ENCODE measurements at regions not wholly inside any gene's neighbourhood (a gene's known extent, or its start where the extent isn't known, plus 50 kb on each side); places are given as distances from the start of the nearest gene placed in this dataset.

GRCh38 chrX:23559975-23560374 lies 107.3 kb upstream of the PRDX4 start:
- H3K27ac ChIP-seq: no peak overlapping the region
- H3K36me3 ChIP-seq: no peaks in the 10 kb centered on the region
- no peaks in the 10 kb centered on the region for H3K9me3 ChIP-seq
- no peak overlapping the region for H3K4me3 ChIP-seq
- H3K27me3 ChIP-seq: no peaks in the 10 kb centered on the region
- intact Hi-C loops (cut with DNase I): no loop called here
- no peak for TF ChIP-seq CTCF (IDR thresholded peaks at IDR 0.05)
- H3K9ac ChIP-seq (ENCODE audit: low read depth in 2 of 2, low read length in 2 of 2): no peak overlapping the region
- DNase-seq: no peak
- H3K4me1 ChIP-seq: no peaks in the 10 kb centered on the region

GRCh38 chrX:23570674-23571343 lies 96.5 kb upstream of the PRDX4 start:
- H3K9me3 ChIP-seq: no peaks in the 10 kb centered on the region
- H3K27ac ChIP-seq: no peak overlapping the region

GRCh38 chrX:23575281-23575680 lies 92.0 kb upstream of the PRDX4 start:
- H3K4me3 ChIP-seq: no peak overlapping the region
- H3K27me3 ChIP-seq: no peaks in the 10 kb centered on the region
- TF ChIP-seq CTCF (IDR thresholded peaks at IDR 0.05): no peak
- H3K27ac ChIP-seq: no peak overlapping the region
- DNase-seq: no peak
- H3K9me3 ChIP-seq: no peaks in the 10 kb centered on the region
- H3K4me1 ChIP-seq: no peaks in the 10 kb centered on the region
- no peaks in the 10 kb centered on the region for H3K36me3 ChIP-seq
- intact Hi-C loops (cut with DNase I): no loop called here
- H3K9ac ChIP-seq (ENCODE audit: low read depth in 2 of 2, low read length in 2 of 2): no peak overlapping the region

More at GRCh38 chrX:23570674-23571343, 96.5 kb upstream of the PRDX4 start:
- intact Hi-C loops (cut with DNase I): no loop called here
- Histone ChIP-seq H3K9ac (ENCODE audit: low read depth in 2 of 2, low read length in 2 of 2) (no peak overlapping the region), H3K36me3 (no peaks in the 10 kb centered on the region), H3K27me3 (no peaks in the 10 kb centered on the region), H3K4me1 (no peaks in the 10 kb centered on the region), H3K4me3 (no peak overlapping the region)
- no peak for DNase-seq
- TF ChIP-seq CTCF (IDR thresholded peaks at IDR 0.05): no peak

- Histone ChIP-seq H3K9me3 (no peaks in the 10 kb centered on the region), H3K36me3 (no peaks in the 10 kb centered on the region), H3K9ac (ENCODE audit: low read depth in 2 of 2, low read length in 2 of 2) (no peak overlapping the region), H3K4me3 (no peak overlapping the region), H3K4me1 (no peaks in the 10 kb centered on the region), H3K27ac (no peak overlapping the region), H3K27me3 (no peaks in the 10 kb centered on the region)
- no peak for DNase-seq
- TF ChIP-seq CTCF (IDR thresholded peaks at IDR 0.05): no peak
- intact Hi-C loops (cut with DNase I): no loop called here
These were observed 89.2 kb upstream of the PRDX4 start for GRCh38 chrX:23578079-23578478.

- no peak overlapping the region for H3K27ac ChIP-seq
- no peaks in the 10 kb centered on the region for H3K36me3 ChIP-seq
- no peak overlapping the region for H3K4me3 ChIP-seq
- H3K4me1 ChIP-seq: no peaks in the 10 kb centered on the region
- H3K27me3 ChIP-seq: no peaks in the 10 kb centered on the region
- intact Hi-C loops (cut with DNase I): no loop called here
- DNase-seq: no peak
- H3K9me3 ChIP-seq: no peaks in the 10 kb centered on the region
- no peak for TF ChIP-seq CTCF (IDR thresholded peaks at IDR 0.05)
- H3K9ac ChIP-seq (ENCODE audit: low read depth in 2 of 2, low read length in 2 of 2): no peak overlapping the region
These were observed 77.8 kb upstream of the PRDX4 start for GRCh38 chrX:23589496-23589895.
